Activated T-cell treated with anti-CD3 and anti-CD28 coated beads, Interleukin-2, amount 50 U/mL, for 72 hours (primary cell): ENCODE measurements at regions not wholly inside any gene's neighbourhood (a gene's known extent, or its start where the extent isn't known, plus 50 kb on each side); places are given as distances from the start of the nearest gene placed in this dataset.
A peak's percentile ranks its signal among the peaks of the same experiment; 100 is the strongest.
"Not testable (repeated sequence)": the region's sequence is repeated elsewhere in the genome, so short reads cannot be mapped to it uniquely, and the experiment has no call there.

Experiments used
- ATAC-seq, 2 donors: fragments of 150-1000 bp; cut with Tn5 transposase; replicated peaks in 1 of 2; 2 replicates each; pipeline ENCODE4 v1.10.0; 2021; ENCODE audit warnings: moderate library complexity in 2 of 2, mild to moderate bottlenecking in 1 of 2
- DNase-seq, 2 donors: peaks; one replicate each; pipeline ENCODE4 v3.0.0; 2021 to 2022; ENCODE audit warnings: mixed read lengths in 1 of 2
- H3K27ac Mint-ChIP-seq: one replicate; pipeline ENCODE4 v1.8.0; 2022; ENCODE audit warnings: mild to moderate bottlenecking, moderate library complexity, mixed read lengths
- H3K27me3 Mint-ChIP-seq: one replicate; pipeline ENCODE4 v1.8.0; 2022; ENCODE audit warnings: low read depth, mixed read lengths
- H3K36me3 Mint-ChIP-seq, 2 donors: one replicate each; pipeline ENCODE4 v1.8.0; 2022; ENCODE audit warnings: mixed read lengths in 2 of 2, mild to moderate bottlenecking in 1 of 2; ENCODE audit not compliant: insufficient read depth in 2 of 2
- H3K4me1 Mint-ChIP-seq: one replicate; pipeline ENCODE4 v1.8.0; 2022; ENCODE audit warnings: low read depth, mixed read lengths
- H3K4me3 Mint-ChIP-seq, 2 donors: one replicate each; pipeline ENCODE4 v1.8.0; 2022; ENCODE audit warnings: mild to moderate bottlenecking in 2 of 2, mixed read lengths in 2 of 2, moderate library complexity in 2 of 2
- H3K9me3 Mint-ChIP-seq, 2 donors: one replicate each; pipeline ENCODE4 v1.8.0; 2022; ENCODE audit warnings: mixed read lengths in 2 of 2

GRCh38 chr6:119501798-119502483, 152.4 kb upstream of the MAN1A1 start:
- Mint-ChIP-seq H3K27me3 (no peaks in the 10 kb centered on the region), H3K36me3 (no peaks in the 10 kb centered on the region), H3K4me1 (no peaks in the 10 kb centered on the region), H3K4me3 (no peak overlapping the region), H3K27ac (no peak overlapping the region), H3K9me3 (no peaks in the 10 kb centered on the region)
- ATAC-seq (no peak), DNase-seq (no peak)

- Mint-ChIP-seq H3K27ac (no peak overlapping the region), H3K4me1 (no peaks in the 10 kb centered on the region), H3K27me3 (peaks cover 6% of the 10 kb centered on the region), H3K36me3 (no peaks in the 10 kb centered on the region), H3K9me3 (no peaks in the 10 kb centered on the region), H3K4me3 (no peak overlapping the region)
- ATAC-seq (no peak), DNase-seq (no peak)
Measured at GRCh38 chr6:119499797-119500196, 150.2 kb upstream of the MAN1A1 start.

GRCh38 chr6:119497988-119498727, 148.6 kb upstream of the MAN1A1 start:
- H3K4me1 Mint-ChIP-seq = no peaks in the 10 kb centered on the region

GRCh38 chr6:119495230-119495683, 145.7 kb upstream of the MAN1A1 start:
- H3K4me1 Mint-ChIP-seq = no peaks in the 10 kb centered on the region
- H3K27me3 Mint-ChIP-seq = peaks cover 6% of the 10 kb centered on the region
- ATAC-seq (no peak), DNase-seq (no peak)
- no peak overlapping the region for H3K4me3 Mint-ChIP-seq
- peaks cover 0 to 2% of the 10 kb centered on the region in 2 donors for H3K36me3 Mint-ChIP-seq
- peaks cover 2 to 4% of the 10 kb centered on the region in 2 donors for H3K9me3 Mint-ChIP-seq
- H3K27ac Mint-ChIP-seq = no peak overlapping the region

More at GRCh38 chr6:119497988-119498727, 148.6 kb upstream of the MAN1A1 start:
- Mint-ChIP-seq H3K27me3 (peaks cover 6% of the 10 kb centered on the region), H3K4me3 (no peak overlapping the region), H3K9me3 (no peaks in the 10 kb centered on the region), H3K27ac (no peak overlapping the region), H3K36me3 (no peaks in the 10 kb centered on the region)
- ATAC-seq = no peak
- no peak for DNase-seq

GRCh38 chr6:119493980-119494379, 144.4 kb upstream of the MAN1A1 start:
- Mint-ChIP-seq H3K36me3 (peaks cover 0 to 2% of the 10 kb centered on the region in 2 donors), H3K9me3 (peaks cover 4 to 5% of the 10 kb centered on the region in 2 donors), H3K4me3 (no peak overlapping the region), H3K4me1 (no peaks in the 10 kb centered on the region), H3K27me3 (peaks cover 6% of the 10 kb centered on the region), H3K27ac (no peak overlapping the region)
- DNase-seq (no peak), ATAC-seq (no peak)

- H3K4me3 Mint-ChIP-seq, H3K27ac Mint-ChIP-seq, DNase-seq, H3K4me1 Mint-ChIP-seq, ATAC-seq, H3K36me3 Mint-ChIP-seq, H3K27me3 Mint-ChIP-seq: not testable (repeated sequence)
- H3K9me3 Mint-ChIP-seq = peaks cover 7 to 15% of the 10 kb centered on the region in 2 donors
Measured at GRCh38 chr6:119491112-119491511, 141.6 kb upstream of the MAN1A1 start.

- not testable (repeated sequence) for H3K4me3 Mint-ChIP-seq, ATAC-seq
Measured at GRCh38 chr6:119490050-119490449, 140.5 kb upstream of the MAN1A1 start.

GRCh38 chr6:119484598-119484997, 135.0 kb upstream of the MAN1A1 start:
- no peaks in the 10 kb centered on the region for H3K36me3 Mint-ChIP-seq
- no peaks in the 10 kb centered on the region for H3K27me3 Mint-ChIP-seq
- H3K27ac Mint-ChIP-seq = no peak overlapping the region
- no peaks in the 10 kb centered on the region for H3K4me1 Mint-ChIP-seq
- ATAC-seq (no peak), DNase-seq (no peak)
- H3K9me3 Mint-ChIP-seq = peaks cover 2 to 11% of the 10 kb centered on the region in 2 donors
- H3K4me3 Mint-ChIP-seq = no peak overlapping the region

More at GRCh38 chr6:119490050-119490449, 140.5 kb upstream of the MAN1A1 start:
- peaks cover 7 to 15% of the 10 kb centered on the region in 2 donors for H3K9me3 Mint-ChIP-seq
- not testable (repeated sequence) for H3K4me1 Mint-ChIP-seq, H3K27me3 Mint-ChIP-seq, H3K36me3 Mint-ChIP-seq, DNase-seq
- peak overlapping the region; percentile 8 for H3K27ac Mint-ChIP-seq

GRCh38 chr6:119483908-119484307, 134.3 kb upstream of the MAN1A1 start:
- DNase-seq (no peak), ATAC-seq (no peak)
- Mint-ChIP-seq H3K4me3 (no peak overlapping the region), H3K4me1 (no peaks in the 10 kb centered on the region), H3K9me3 (peaks cover 2 to 11% of the 10 kb centered on the region in 2 donors), H3K27me3 (no peaks in the 10 kb centered on the region), H3K27ac (no peak overlapping the region), H3K36me3 (no peaks in the 10 kb centered on the region)

GRCh38 chr6:119482850-119483285, 133.3 kb upstream of the MAN1A1 start:
- Mint-ChIP-seq H3K36me3 (no peaks in the 10 kb centered on the region), H3K4me1 (no peaks in the 10 kb centered on the region), H3K27me3 (no peaks in the 10 kb centered on the region), H3K9me3 (peaks cover 2 to 7% of the 10 kb centered on the region in 2 donors), H3K27ac (no peak overlapping the region), H3K4me3 (no peak overlapping the region)
- ATAC-seq (no peak), DNase-seq (no peak)

- Mint-ChIP-seq H3K4me3 (no peak overlapping the region), H3K36me3 (no peaks in the 10 kb centered on the region), H3K4me1 (no peaks in the 10 kb centered on the region), H3K9me3 (no peaks in the 10 kb centered on the region), H3K27me3 (no peaks in the 10 kb centered on the region), H3K27ac (no peak overlapping the region)
- ATAC-seq (no peak), DNase-seq (no peak)
Measured at GRCh38 chr6:119481976-119482375, 132.4 kb upstream of the MAN1A1 start.

GRCh38 chr6:119480961-119481497, 131.5 kb upstream of the MAN1A1 start:
- ATAC-seq (no peak), DNase-seq (no peak)
- Mint-ChIP-seq H3K27ac (no peak overlapping the region), H3K9me3 (no peaks in the 10 kb centered on the region), H3K4me1 (no peaks in the 10 kb centered on the region), H3K36me3 (no peaks in the 10 kb centered on the region), H3K27me3 (no peaks in the 10 kb centered on the region), H3K4me3 (no peak overlapping the region)

GRCh38 chr6:119479860-119480655, 130.5 kb upstream of the MAN1A1 start:
- H3K36me3 Mint-ChIP-seq = no peaks in the 10 kb centered on the region
- ATAC-seq (no peak), DNase-seq (no peak)
- no peaks in the 10 kb centered on the region for H3K4me1 Mint-ChIP-seq
- H3K27ac Mint-ChIP-seq = no peak overlapping the region
- no peaks in the 10 kb centered on the region for H3K9me3 Mint-ChIP-seq
- no peak overlapping the region for H3K4me3 Mint-ChIP-seq
- no peaks in the 10 kb centered on the region for H3K27me3 Mint-ChIP-seq
